SK-N-MC (cell line): ENCODE measurements at regions not wholly inside any gene's neighbourhood (a gene's known extent, or its start where the extent isn't known, plus 50 kb on each side); places are given as distances from the start of the nearest gene placed in this dataset.

Experiments
- EZH2 ChIP-seq: fragments of 200-600 bp; sonication (generic); IDR thresholded peaks from one replicate; pipeline ENCODE4 v1.6.1; 2017; ENCODE audit warnings: antibody characterized with exemption
- FOXP2 ChIP-seq: optimal IDR thresholded peaks from 2 replicates; pipeline ENCODE3; 2011; ENCODE audit warnings: mild to moderate bottlenecking, moderate library complexity; ENCODE audit not compliant: insufficient read depth; ENCODE audit errors: extremely low read length, control extremely low read depth
- POLR2AphosphoS5 ChIP-seq: IDR thresholded peaks from 2 replicates; pipeline ENCODE4 v1.6.1; 2012; ENCODE audit warnings: mild to moderate bottlenecking, low read depth, low read length, borderline replicate concordance

DNA sequence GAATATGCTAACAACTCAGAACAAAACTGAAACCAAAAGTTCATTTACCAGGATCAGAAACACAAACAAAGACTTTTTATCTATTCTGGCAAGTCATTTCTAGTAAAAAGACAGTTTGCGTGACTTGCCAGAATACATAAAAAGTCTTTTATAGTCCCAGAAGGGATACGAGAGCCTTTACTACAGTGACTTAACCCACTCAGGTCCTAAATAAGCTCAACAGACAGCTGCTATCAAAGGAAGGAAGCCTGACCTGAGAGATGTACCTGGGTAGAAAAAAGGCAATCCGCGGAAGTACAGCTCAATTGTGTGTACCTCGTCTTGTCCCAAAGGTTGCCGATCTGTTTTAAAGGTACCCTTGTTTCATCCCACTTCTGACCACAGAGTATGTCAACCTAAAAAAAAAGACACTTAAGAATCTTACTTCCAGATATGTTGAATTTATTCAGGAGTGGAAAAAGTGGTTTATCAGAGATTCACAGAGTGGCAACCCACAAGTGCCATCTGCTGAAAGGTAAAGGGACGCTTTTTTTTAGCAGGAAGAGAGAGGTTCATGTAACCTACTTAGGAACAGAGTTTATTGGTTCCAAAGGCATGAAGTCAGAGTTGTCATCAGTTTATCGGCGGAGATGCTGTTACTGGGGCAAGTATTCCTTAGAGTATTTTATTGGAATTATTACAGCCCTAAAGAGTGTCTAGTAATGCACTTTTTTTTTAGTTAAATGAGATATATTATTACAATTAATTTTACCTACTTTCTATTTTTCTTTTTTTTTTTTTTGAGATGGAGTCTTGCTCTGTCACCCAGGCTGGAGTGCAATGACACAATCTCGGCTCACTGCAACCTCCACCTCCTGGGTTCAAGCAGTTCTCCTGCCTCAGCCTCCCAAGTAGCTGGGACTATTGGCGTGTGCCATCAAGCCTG, 69.7 kb upstream of the C1QTNF9B start:
- TF ChIP-seq EZH2 (no peak), POLR2AphosphoS5 (no peak), FOXP2 (no peak)
